ENCODE measurements at regions not wholly inside any gene's neighbourhood (a gene's known extent, or its start where the extent isn't known, plus 50 kb on each side); places are given as distances from the start of the nearest gene placed in this dataset.
A peak's percentile ranks its signal among the peaks of the same experiment; 100 is the strongest.

GRCh38 chr2:59303272-59303671 is 1062.1 kb upstream of the FANCL start:
- no peak for DNase-seq (ENCODE audit: low read depth)
- CTCF ChIA-PET: interaction anchor here (0.7 kb wide), 1 partner anchor 1247 kb away, joined by 3 read pairs; no protein-coding TSS in a partner anchor
- POLR2A ChIA-PET: no interaction called here
- Histone ChIP-seq H3K4me3 (ENCODE audit: low read depth, low read length) (no peak overlapping the region), H3K27me3 (ENCODE audit: control insufficient read depth, insufficient read depth, low read length) (no peaks in the 10 kb centered on the region), H3K36me3 (ENCODE audit: control insufficient read depth, insufficient read depth, low read length) (no peaks in the 10 kb centered on the region)
- no peak for TF ChIP-seq CTCF (IDR thresholded peaks at IDR 0.05; ENCODE audit: insufficient read depth, low read depth, low read length)

- DNase-seq (ENCODE audit: low read depth): no peak
- H3K4me3 ChIP-seq (ENCODE audit: low read depth, low read length): no peak overlapping the region
- H3K27me3 ChIP-seq (ENCODE audit: control insufficient read depth, insufficient read depth, low read length): no peaks in the 10 kb centered on the region
- CTCF ChIA-PET: interaction anchor here (0.9 to 1.8 kb wide), 3 partner anchors 9 to 1247 kb away, joined by 3 to 5 read pairs (median 4); no protein-coding TSS in a partner anchor
- POLR2A ChIA-PET: no interaction called here
- H3K36me3 ChIP-seq (ENCODE audit: control insufficient read depth, insufficient read depth, low read length): no peaks in the 10 kb centered on the region
- TF ChIP-seq CTCF (IDR thresholded peaks at IDR 0.05; ENCODE audit: insufficient read depth, low read depth, low read length): no peak
Observed at GRCh38 chr2:59302683-59303082, 1061.6 kb upstream of the FANCL start.

- Histone ChIP-seq H3K4me3 (ENCODE audit: low read depth, low read length) (no peak overlapping the region), H3K36me3 (ENCODE audit: control insufficient read depth, insufficient read depth, low read length) (no peaks in the 10 kb centered on the region), H3K27me3 (ENCODE audit: control insufficient read depth, insufficient read depth, low read length) (no peaks in the 10 kb centered on the region)
- peak; percentile 63 for TF ChIP-seq CTCF (IDR thresholded peaks at IDR 0.05; ENCODE audit: insufficient read depth, low read depth, low read length)
- CTCF ChIA-PET: interaction anchor here (0.8 to 1.8 kb wide), 11 partner anchors 8 to 1280 kb away, joined by 3 to 8 read pairs (median 4); no protein-coding TSS in a partner anchor
- DNase-seq (ENCODE audit: low read depth): peak; percentile 26
- POLR2A ChIA-PET: no interaction called here
Observed at GRCh38 chr2:59301466-59302402, 1060.6 kb upstream of the FANCL start.

- no peaks in the 10 kb centered on the region for H3K27me3 ChIP-seq (ENCODE audit: control insufficient read depth, insufficient read depth, low read length)
- POLR2A ChIA-PET: no interaction called here
Observed at GRCh38 chr2:59297816-59298215, 1056.7 kb upstream of the FANCL start.

More at GRCh38 chr2:59297816-59298215, 1056.7 kb upstream of the FANCL start:
- Histone ChIP-seq H3K4me3 (ENCODE audit: low read depth, low read length) (no peak overlapping the region), H3K36me3 (ENCODE audit: control insufficient read depth, insufficient read depth, low read length) (no peaks in the 10 kb centered on the region)
- TF ChIP-seq CTCF (IDR thresholded peaks at IDR 0.05; ENCODE audit: insufficient read depth, low read depth, low read length): no peak
- CTCF ChIA-PET: interaction anchor here (0.8 kb wide), 1 partner anchor 460 kb away, joined by 3 read pairs; no protein-coding TSS in a partner anchor
- no peak for DNase-seq (ENCODE audit: low read depth)
